NCI-H526 treated with DMSO at 0.1 percent for 48 hours (cell line): ENCODE measurements at regions not wholly inside any gene's neighbourhood (a gene's known extent, or its start where the extent isn't known, plus 50 kb on each side); places are given as distances from the start of the nearest gene placed in this dataset.

Source experiments
- DNase-seq: peaks from one replicate; lab custom pipeline; 2025; lab: John Stamatoyannopoulos, UW

DNA sequence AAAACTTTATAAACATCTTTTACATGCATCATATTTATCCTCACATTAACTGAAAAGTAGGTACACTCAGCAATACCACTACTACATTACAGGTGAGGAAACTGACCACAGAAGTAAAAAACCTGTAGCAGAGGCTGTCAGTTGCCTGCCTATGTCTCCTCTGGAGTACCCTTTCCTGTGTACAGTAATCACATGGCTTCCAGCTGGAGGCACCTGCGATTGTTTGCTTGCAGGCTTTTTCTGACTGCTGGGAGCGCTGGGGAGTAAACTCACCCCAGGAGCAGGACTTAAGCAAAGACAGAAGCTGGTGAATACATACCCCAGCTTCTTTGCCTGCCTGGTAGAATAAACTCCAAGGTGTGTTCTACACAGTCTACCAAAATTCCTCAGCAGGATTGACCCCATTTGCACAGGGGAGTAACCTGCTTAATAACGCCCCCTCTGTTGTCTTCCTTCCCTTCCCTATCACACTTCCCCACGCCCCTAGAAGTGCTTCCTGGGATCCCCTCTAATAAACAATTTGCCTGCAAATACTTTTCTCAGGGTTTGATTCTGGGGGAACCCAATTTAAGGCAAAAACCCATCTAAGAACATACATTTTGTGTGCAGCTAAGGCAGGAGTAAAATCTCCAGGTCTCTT lies 138.9 kb downstream of the PTH2R start:
- DNase-seq, result no peak

DNA sequence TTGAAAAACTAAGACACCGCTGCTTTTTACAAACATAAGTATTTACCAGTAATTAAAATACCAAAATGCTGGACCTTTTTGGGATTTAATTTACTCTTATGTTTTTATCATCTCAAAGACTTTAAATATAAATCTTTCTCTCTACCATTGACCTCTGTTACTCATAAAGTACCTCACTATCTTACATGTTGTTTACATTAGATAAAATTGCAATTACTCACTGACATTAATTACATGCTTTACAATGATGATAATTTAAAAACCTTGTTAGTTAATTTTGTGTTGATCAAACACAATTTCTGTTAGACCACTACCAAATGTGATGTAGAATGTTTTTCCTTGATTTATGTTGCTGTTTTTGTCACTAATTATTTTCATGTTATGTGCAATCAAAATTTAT lies 139.5 kb downstream of the PTH2R start:
- no peak for DNase-seq

DNA sequence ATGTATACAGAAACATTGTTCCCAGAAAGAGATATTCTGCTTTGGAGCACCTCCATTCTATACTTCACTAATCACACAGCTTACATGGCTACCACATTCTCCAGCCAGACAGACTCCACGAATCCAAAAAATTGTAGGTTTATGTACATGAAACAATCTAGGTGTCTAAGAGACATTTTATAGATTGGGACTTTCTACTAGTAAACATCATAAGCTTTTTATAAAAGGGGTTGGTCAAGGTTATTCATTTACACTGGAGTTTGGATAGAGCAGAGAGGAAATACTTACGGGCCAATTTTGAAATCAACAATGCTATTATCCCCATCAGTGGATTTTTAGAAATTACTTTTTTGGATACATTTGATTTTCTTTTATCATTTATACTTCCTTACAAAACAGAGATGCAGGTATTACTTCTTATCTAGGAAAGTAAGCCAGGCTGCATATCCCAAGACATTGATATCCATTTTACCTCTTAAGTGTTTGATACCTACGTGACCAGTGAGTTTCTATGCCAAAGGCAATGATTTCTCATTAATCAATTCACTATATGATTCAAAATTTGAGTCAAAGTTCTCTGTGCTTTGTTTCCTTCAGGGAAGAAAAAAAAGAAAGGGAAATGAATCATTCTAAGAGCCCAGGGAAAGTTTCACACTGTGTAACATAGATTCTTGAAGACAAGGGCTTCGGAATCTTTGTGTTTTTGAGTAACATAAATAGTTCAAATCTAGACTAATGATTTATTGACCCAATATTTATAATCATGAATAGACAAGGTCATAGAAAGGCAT lies 140.5 kb downstream of the PTH2R start:
- no peak for DNase-seq

DNA sequence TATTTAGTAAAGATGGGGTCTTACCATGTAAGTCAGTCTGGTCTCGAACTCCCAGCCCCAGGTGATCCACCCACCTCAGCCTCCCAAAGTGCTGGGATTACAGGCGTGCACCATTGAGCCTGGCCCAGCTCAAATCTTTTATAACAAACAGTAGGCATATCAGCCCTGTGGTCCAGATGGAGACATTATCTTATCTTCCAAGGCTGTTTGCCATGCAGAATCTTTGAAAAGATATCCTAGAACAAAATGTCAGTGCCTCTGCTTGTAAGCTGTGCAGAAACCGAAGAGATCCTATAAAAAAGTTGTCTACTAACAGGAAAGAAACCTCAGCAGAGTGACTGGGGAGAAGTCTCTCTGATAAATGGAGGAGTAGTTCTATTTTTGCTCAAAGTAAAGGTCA lies 142.1 kb downstream of the PTH2R start:
- DNase-seq, result no peak

DNA sequence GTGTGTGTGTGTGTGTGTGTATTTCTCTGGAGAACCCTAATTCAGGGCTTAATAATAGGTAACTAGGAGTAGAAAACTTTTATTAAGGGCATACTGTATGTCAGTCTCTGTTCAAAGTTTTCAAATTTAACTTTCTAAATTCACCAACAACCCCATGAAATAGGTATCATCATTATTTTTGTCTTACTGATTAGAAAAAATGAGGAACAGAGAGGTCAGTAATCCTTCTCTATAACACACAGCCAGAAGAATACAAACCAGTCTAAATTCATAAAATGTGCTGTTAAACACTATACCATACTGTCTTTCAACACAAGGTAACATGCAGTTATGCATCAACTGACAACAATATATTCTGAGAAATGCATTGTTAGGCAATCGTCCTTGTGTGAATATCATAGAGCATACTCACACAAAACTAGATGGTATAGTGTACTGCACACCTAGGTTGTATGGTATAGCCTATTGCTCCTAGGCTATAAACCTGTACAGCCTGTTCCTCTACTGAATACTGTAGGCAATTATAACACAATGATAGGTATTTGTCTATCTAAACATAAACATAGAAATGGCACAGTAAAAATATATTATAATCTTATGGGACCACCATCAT lies 143.1 kb downstream of the PTH2R start:
- DNase-seq, result no peak

DNA sequence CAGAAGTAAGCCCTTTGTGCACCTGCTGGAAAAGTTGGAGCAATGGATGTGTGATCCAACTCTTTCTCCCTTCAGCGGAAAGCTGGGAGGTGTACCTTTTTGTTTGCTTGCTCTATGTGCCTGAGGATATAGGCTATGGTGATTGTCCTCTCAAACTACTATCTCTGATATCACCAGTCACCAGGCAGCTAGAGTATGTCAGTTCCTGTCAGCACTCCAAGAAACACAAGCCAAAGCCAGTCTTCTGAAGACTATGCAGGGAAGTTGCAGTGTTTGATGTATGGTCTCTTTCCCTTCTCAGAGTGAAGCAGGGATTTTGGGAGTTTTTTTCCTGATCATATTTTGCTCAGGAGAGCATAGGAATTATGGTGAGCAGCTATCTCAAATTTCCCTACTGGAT lies 146.4 kb downstream of the PTH2R start:
- DNase-seq, result no peak

DNA sequence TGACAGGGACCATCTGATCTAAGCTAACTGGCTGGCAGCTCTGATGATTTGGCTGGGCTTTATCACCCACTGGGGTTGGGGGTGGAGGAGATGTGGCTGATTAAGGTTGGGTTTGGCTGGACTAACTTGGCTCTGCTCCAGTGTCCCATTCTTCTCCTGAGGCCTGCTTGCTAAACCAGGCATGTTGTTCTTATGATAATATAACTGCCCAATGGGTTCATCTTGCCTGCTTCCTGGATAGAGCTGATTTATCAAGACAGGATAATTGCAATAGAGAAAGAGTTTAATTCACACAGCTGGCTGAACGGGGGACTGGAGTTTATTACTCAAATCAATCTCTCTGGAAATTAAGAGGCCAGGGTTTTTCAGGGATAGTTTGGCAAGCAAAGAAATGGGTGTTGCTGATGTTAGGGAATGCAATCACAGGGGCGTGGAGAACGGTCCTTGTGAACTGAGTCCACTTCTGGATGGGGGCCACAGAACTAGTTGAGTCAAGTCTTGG lies 150.4 kb downstream of the PTH2R start:
- DNase-seq, result no peak

DNA sequence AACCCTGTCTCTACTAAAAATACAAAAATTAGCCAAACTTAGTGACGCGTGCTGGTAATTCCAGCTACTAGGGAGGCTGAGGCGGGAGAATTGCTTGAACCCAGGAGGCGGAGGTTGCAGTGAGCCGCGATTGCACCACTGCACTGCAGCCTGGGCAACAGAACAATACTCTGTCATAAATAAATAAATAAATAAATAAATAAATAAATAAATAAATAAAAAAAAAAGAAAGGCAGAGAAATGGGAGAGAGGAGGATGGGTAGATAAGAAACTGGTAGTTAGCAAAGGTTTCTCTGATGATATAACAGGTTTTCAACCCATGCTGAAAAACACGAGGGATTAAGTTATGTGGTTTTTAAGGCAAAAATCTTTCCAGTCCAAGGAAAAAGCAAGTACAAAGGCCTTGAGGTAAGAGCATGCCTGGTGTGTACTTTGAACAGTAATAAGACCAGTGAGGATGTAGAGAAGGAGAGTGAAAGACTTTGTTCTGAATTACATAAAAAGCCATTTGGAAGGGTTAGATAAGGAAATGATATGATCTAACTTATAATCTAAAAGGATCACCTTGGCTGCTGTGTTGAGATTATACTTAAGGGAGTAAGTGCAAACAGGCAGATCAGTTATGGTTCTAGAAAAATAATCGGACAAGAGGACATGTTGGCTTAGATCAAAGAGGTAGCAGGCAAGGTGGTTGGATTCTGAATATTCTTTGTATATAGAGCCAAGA lies 159.3 kb downstream of the PTH2R start:
- DNase-seq, result no peak

DNA sequence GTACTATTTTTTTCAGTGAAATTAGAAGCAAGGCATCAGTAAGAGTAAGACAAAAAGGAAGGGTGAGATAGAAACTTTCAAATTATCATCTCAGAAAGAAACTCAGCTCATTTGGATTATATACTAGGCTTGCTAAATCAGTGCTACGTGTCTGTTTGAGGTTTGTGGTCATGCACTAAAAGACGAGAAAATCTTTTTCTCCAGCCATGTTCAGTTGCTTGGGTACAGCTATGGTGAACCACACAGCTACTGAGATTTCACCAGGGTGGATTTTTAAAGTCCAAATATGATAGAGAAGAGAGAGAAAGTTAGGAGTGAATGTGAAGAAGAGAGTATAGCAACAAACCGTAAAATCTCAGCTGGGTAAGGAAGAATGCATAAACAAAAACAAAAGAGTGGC lies 161.6 kb downstream of the PTH2R start:
- DNase-seq, result no peak

DNA sequence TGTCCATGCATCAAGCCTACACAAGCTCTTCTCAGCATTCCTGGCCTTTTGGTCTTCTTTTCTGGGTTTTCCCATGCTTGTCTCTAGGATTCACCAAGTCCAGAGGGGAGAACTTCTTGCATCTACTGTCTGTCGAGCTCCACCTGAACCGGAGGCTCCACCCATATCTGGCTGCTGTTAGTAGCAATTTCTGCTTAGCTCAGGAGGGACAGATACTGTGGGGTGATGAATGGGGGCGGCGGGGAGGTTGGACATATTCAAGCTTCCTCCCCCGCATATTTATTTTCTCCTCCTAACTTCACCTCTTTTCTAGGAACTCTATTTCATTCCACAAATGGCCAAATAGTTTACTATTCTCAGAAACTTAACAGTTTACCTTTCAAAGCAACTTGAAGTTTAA lies 163.5 kb downstream of the PTH2R start:
- no peak for DNase-seq

DNA sequence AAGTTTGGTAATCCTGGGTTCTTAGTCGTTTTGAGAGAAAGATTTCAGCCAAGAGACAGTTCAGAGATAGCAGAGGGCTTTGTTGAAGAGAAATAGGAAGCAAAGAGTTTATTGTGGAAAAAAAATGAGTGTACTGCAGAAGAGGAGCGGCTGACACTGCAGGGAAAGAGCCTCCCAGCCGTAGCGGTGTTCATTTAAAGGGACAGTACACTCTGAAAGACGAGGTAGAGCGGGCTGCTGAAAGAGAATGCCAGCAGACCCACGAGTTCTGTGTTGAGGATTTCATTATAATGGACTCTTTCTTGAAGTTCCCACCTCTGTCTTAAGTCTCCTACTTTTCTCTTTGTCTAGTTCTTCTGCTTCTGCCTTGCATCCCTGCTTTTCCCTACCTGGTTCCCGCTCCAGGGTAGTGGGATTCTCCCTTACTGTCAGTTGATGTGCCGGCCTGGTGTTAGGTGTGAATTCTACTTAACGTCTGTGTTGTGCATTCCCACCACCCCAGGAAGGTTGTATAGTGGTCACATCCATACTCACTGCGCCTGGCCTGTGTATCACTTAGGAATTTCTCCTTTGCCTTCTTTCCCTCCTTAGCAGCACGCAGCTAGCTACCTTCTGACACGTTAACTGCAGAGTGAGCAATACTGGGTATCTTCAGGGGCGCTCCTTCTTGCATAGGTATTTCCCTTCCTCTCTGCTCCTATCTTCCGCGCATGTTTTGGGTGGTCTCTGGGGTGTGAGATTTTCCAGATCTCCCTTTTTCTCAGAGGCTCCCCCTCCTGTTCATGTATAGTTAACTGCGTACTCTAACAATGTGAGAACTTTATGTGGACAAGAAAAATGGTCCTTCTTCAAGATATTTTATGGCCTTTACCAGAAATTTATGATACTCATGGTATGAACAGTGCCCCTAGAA lies 164.5 kb downstream of the PTH2R start:
- DNase-seq, result no peak

DNA sequence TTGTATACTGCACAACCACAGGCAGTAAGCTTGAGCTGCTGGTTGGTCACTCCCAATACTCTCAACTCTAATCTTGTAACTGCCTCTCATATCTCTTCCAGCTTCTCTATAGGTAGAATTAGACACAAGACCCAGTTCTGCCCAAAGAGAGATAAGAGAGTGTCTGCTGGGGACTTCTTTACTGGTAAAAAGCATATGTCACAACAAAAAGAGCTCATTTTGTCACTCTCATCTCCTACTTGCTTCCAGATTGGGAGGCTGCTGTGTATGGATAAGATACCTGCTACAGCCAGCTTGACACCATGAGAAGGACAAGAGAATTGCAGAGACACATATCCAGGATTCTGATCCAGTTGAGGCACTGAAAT lies 165.2 kb downstream of the PTH2R start:
- no peak for DNase-seq

DNA sequence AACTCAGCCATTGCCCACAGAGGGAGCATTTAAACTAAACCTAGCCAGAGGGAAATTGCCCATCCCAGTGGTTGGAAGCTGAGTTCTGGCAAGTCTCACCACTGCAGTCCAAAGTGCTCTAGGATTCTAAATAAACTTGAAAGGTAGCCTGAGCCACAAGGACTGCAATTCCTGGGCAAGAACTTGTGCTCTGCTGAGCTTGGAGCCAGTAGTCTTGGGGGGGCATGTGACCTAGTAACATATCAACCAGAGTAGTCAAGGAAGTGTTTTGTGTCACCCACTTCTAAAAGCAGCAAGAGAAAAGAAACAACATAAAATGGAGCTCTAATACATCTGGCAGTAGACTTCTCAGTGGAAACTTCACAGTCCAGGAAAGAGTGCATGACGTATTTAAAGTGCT lies 167.0 kb downstream of the PTH2R start:
- DNase-seq, result no peak

DNA sequence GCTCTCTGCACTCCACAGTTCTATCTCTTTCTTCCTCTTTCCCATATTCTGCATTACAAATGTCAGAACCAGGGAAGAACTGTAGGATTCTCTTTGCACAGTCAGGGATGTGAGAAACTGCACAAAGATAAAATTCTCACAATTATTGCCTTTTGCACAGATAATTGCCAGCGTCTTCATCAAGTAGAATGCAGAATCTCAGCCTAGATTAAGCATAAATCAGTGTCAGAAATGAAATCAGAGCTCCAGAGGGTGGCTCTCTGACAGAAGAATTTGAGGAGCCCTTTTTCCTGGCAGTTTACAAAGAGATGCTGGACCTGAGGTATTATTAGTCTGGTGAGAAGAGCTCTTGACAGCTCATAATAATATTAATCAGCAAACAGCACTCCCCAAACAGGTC lies 173.1 kb downstream of the PTH2R start:
- DNase-seq, result no peak

DNA sequence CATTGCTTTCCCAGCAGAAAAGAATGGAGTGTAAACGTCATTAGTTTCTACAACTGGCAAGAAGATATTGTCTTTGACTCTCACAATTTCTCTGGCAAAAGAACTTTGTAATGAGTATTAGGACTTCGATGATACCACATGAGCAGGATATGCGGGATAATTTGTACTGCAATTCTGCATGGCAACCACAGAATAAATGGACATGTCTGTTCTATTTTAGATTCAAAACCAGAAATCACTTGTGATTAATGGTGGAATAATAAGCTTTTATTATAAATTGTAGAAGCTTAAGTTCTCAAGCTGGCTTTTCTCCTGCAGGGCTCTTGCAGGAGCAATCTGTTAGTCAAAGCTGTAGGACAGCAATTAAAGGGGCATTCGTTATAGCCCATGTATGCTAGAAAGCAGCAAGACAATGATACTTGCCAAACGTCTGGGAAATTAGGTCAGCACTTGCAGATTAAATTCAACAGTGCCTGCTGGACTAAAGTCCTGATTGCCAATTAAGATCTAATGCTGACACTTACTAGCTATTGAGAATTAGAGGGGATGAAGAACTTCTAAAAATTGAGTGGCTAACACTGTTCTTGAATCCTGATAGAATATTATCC lies 177.9 kb downstream of the PTH2R start:
- no peak for DNase-seq

DNA sequence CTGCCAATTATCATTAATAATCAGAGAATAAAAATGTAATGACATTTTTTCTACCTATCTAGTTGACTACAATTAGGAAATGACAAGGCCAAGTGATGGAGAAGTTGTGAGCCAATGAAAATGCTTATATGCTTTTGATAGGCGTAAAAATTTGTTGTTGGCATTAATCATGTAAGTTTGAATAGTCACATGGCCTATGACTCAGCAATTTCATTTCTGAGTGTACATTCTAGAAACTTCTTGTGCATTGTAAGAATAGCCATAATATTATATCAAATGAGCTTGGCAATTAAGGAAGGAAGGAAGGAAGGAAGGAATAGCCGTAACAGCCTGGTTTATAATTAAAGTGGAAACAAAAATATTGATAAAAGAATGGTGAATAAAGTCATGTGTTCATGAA lies 179.9 kb downstream of the PTH2R start:
- DNase-seq, result no peak

DNA sequence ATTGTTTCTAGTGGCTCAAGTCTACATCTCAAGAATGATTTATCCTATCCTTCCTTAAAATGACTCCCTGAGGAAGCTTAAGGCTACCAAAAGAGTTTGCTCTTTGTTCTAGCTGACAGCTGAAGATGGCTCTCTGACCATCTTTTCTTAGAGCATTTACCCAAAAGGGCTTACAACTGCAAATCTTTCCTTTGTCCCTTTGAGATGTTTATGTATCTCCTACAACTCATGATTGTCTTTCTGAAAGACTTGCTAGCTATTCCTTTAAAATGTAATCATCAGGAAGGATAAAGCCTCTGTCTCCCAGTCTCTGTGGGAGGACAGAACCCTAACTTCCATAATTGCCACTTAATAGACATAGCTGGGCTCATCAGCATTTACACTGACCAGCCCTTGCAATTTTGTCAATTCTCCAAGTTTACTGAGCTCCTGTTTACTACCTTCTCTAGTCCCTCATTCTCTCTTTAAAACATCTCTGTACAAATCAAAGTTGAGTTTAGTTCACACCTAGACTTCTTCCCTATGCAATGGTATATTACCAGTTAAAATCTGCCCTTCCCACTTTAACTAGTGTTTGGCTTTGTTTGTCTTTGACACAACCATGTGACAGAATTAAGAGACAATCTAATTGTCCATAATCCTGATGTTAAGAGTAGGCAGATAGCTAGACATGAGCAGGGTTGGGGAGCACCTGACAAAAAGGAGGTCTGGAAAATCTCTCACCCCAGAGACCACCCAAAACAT lies 188.2 kb downstream of the PTH2R start:
- DNase-seq, result no peak

DNA sequence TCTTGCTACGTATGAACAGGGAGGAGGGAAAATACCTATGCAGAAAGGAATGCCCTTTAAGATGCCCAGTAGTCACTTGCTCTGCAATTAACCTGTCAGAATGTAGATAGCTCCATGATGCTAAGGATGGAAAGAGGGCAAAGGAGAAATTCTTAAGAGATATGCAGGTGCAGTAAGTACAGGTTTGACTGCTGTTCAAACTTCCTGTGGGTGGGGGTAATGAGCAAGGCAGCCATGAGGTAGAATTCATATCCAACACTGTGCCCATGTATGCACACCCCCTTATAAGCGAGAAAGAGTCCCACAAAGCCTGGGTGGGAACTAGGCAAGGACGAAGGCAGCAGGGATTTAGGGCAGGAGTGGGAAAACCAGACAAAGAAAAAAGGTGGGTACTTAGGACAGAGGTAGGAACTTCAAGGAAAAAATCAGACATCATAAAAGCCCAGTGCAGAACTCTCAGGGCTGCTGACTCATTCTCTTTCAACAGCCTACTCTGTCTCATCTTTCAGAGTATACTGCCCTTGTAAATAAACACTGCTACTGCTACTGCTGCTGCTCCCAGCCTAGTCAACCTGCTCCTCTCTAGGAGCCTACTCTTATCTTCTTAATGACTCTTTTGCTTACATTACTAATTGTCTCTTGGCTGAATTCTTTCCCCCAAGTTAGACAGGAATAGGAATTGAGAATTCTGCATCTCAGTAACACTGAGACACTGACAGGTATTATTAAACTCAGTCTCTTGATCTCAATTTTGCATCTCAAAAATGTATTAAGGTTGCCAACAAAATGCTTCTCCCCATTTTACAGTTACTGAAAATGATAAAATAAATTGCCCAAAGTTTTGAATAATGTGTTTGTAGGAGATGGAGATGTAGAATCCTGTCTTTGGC lies 189.0 kb downstream of the PTH2R start:
- no peak for DNase-seq

DNA sequence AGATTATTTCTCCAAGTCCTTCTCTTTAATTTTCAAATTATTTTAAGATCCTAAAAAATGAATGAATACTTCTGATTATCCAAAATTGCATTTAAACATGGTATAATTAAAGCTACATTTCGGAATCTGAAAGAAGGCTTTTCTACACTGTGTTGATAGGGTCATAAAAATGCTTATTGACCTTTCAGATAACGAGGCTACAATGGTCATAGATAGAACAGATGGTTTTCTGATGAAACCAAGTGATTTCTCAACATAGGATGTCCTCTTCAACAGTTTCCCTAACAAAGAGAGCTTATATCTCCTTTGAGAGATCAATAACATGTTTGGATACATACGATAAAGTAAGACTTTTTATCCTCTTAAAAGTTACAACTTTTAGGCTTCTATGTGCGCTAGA lies 201.1 kb downstream of the PTH2R start:
- DNase-seq, result no peak
